Loucy (cell line): ENCODE measurements at regions not wholly inside any gene's neighbourhood (a gene's known extent, or its start where the extent isn't known, plus 50 kb on each side); places are given as distances from the start of the nearest gene placed in this dataset.

Experiments
- CTCF ChIP-seq: fragments of 200-600 bp; sonication (generic); conservative IDR thresholded peaks from 2 replicates; pipeline ENCODE4 v1.5.1; 2014; ENCODE audit warnings: mild to moderate bottlenecking, antibody characterized with exemption, low read length
- EZH2phosphoT487 ChIP-seq: fragments of 200-600 bp; IDR thresholded peaks from 2 replicates; pipeline ENCODE4 v1.6.1; 2018; ENCODE audit warnings: antibody characterized with exemption, mild to moderate bottlenecking, moderate library complexity, borderline replicate concordance

GRCh38 chr2:166831930-166832329, 56.4 kb upstream of the XIRP2 start:
- no peak for TF ChIP-seq CTCF
- no peak for TF ChIP-seq EZH2phosphoT487
